ENCODE measurements at regions not wholly inside any gene's neighbourhood (a gene's known extent, or its start where the extent isn't known, plus 50 kb on each side); places are given as distances from the start of the nearest gene placed in this dataset.

- TF ChIP-seq TSHZ2 (CRISPR knock-in tag; IDR thresholded peaks at IDR 0.05) (no peak), ZFP3 (CRISPR knock-in tag; IDR thresholded peaks at IDR 0.05) (no peak), OSR1 (CRISPR knock-in tag; IDR thresholded peaks at IDR 0.05) (no peak), ZNF565 (CRISPR knock-in tag; conservative IDR thresholded peaks at IDR 0.05; ENCODE audit: low read depth) (no peak), PPARA (CRISPR knock-in tag; IDR thresholded peaks at IDR 0.05; ENCODE audit: borderline replicate concordance) (no peak), SNAI2 (CRISPR knock-in tag; IDR thresholded peaks at IDR 0.05) (no peak), ESRRG (CRISPR knock-in tag; IDR thresholded peaks at IDR 0.05) (no peak), BACH2 (CRISPR knock-in tag; IDR thresholded peaks at IDR 0.05; ENCODE audit: borderline replicate concordance) (no peak)
Observed at GRCh38 chr6:73969971-73970970, 274.3 kb downstream of the CD109 start (continued).

GRCh38 chr6:73968221-73968757 is 272.3 kb downstream of the CD109 start:
- ATAC-seq = no peak

More at GRCh38 chr6:73968221-73968757, 272.3 kb downstream of the CD109 start:
- TF ChIP-seq CREB5 (CRISPR knock-in tag; IDR thresholded peaks at IDR 0.05; ENCODE audit: low read depth) (no peak), ZNF70 (CRISPR knock-in tag; IDR thresholded peaks at IDR 0.05) (no peak), CSDC2 (CRISPR knock-in tag; IDR thresholded peaks at IDR 0.05) (no peak), SNAI2 (CRISPR knock-in tag; IDR thresholded peaks at IDR 0.05) (no peak), BACH2 (CRISPR knock-in tag; IDR thresholded peaks at IDR 0.05; ENCODE audit: borderline replicate concordance) (no peak), PPARA (CRISPR knock-in tag; IDR thresholded peaks at IDR 0.05; ENCODE audit: borderline replicate concordance) (no peak), OSR1 (CRISPR knock-in tag; IDR thresholded peaks at IDR 0.05) (no peak), CSRNP3 (CRISPR knock-in tag; IDR thresholded peaks at IDR 0.05) (no peak), ESRRG (CRISPR knock-in tag; IDR thresholded peaks at IDR 0.05) (no peak), ZC3H10 (CRISPR knock-in tag; IDR thresholded peaks at IDR 0.05) (no peak), ARNTL (CRISPR knock-in tag; IDR thresholded peaks at IDR 0.05; ENCODE audit: borderline replicate concordance, low read depth) (no peak), TOX (CRISPR knock-in tag; IDR thresholded peaks at IDR 0.05; ENCODE audit: borderline replicate concordance) (no peak), ISL1 (CRISPR knock-in tag; IDR thresholded peaks at IDR 0.05) (no peak), ZFP30 (CRISPR knock-in tag; IDR thresholded peaks at IDR 0.05) (no peak), GLIS3 (CRISPR knock-in tag; IDR thresholded peaks at IDR 0.05) (no peak), RARB (CRISPR knock-in tag; IDR thresholded peaks at IDR 0.05) (no peak), POU6F1 (CRISPR knock-in tag; IDR thresholded peaks at IDR 0.05; ENCODE audit: borderline replicate concordance, low read depth) (no peak), TCF4 (CRISPR knock-in tag; IDR thresholded peaks at IDR 0.05; ENCODE audit: borderline replicate concordance) (no peak), ZNF565 (CRISPR knock-in tag; conservative IDR thresholded peaks at IDR 0.05; ENCODE audit: low read depth) (no peak)

All from SK-N-SH treated with all-trans-retinoic acid at 6 μM for 48 hours (cell line).